NB4 (cell line): ENCODE measurements at regions not wholly inside any gene's neighbourhood (a gene's known extent, or its start where the extent isn't known, plus 50 kb on each side); places are given as distances from the start of the nearest gene placed in this dataset.

Source experiments
- DNase-seq: peaks from one replicate; pipeline ENCODE4 v3.0.0; 2010; ENCODE audit warnings: low read depth
- H3K4me3 ChIP-seq: one replicate; pipeline ENCODE4 v1.5.1; 2011; ENCODE audit warnings: mild to moderate bottlenecking, low read depth, low read length, moderate library complexity
- MYC ChIP-seq: IDR thresholded peaks from 2 replicates; pipeline ENCODE4 v1.6.1; 2011; ENCODE audit warnings: low read depth, low read length
- POLR2A ChIP-seq: IDR thresholded peaks from 2 replicates; pipeline ENCODE4 v1.6.1; 2011; ENCODE audit warnings: mild to moderate bottlenecking; ENCODE audit not compliant: insufficient read length; ENCODE audit errors: extremely low read depth
- TF ChIP-seq, protein P1 (sequence below): IDR thresholded peaks from one replicate; pipeline ENCODE4 v1.5.1; 2012; ENCODE audit warnings: low read depth, low read length
- TF ChIP-seq, protein P2 (sequence below): IDR thresholded peaks from 2 replicates; pipeline ENCODE4 v1.6.1; 2011; ENCODE audit warnings: low read depth, low read length

DNA sequence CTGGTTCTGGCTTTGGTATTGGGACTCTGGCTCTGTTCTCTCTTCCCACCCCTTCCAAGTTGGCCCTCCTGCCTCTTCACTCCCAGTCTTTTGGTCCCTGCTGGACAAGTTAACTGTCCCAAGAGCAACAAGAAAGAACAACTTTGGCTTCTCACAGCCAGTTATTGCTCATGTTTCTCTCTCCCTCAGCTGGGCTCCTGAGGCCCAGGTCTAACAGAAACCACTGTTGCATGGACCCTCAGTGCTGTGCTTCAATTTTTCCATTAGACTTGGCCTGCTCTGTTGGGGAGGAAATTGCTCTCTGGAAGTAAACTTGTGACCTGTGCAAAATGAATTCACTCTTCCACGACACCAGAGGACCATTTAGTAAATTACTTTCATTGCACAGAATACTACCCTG is 64.5 kb downstream of the CHST2 start:
- no peak overlapping the region for H3K4me3 ChIP-seq
- TF ChIP-seq, protein P1, sequence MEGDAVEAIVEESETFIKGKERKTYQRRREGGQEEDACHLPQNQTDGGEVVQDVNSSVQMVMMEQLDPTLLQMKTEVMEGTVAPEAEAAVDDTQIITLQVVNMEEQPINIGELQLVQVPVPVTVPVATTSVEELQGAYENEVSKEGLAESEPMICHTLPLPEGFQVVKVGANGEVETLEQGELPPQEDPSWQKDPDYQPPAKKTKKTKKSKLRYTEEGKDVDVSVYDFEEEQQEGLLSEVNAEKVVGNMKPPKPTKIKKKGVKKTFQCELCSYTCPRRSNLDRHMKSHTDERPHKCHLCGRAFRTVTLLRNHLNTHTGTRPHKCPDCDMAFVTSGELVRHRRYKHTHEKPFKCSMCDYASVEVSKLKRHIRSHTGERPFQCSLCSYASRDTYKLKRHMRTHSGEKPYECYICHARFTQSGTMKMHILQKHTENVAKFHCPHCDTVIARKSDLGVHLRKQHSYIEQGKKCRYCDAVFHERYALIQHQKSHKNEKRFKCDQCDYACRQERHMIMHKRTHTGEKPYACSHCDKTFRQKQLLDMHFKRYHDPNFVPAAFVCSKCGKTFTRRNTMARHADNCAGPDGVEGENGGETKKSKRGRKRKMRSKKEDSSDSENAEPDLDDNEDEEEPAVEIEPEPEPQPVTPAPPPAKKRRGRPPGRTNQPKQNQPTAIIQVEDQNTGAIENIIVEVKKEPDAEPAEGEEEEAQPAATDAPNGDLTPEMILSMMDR, result no peak
- TF ChIP-seq, protein P2, sequence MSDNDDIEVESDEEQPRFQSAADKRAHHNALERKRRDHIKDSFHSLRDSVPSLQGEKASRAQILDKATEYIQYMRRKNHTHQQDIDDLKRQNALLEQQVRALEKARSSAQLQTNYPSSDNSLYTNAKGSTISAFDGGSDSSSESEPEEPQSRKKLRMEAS, result no peak
- TF ChIP-seq MYC, result no peak
- no peak for DNase-seq

DNA sequence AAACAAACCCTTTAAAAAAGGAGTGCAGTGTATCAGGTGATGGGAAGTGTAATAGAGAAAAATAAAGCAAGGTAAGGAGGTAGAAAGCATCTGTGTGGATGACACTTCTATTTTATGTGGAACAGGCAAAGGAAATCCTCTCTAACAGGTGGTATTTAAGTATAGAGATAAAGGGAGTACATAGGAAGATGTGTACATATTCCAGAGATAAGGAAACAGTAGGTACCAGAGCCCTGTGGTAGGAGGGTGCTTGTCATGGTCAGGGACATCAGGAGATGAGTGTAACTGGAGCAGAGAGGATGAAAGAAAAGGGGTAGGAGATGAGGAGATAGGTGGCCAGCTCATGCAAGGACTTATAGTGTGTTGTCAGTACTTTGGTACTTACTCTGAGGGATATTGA is 65.8 kb downstream of the CHST2 start:
- no peak for DNase-seq
- H3K4me3 ChIP-seq, result no peak overlapping the region
- no peak for TF ChIP-seq POLR2A
- TF ChIP-seq, protein P2, result no peak
- TF ChIP-seq, protein P1, result no peak
- TF ChIP-seq MYC, result no peak

DNA sequence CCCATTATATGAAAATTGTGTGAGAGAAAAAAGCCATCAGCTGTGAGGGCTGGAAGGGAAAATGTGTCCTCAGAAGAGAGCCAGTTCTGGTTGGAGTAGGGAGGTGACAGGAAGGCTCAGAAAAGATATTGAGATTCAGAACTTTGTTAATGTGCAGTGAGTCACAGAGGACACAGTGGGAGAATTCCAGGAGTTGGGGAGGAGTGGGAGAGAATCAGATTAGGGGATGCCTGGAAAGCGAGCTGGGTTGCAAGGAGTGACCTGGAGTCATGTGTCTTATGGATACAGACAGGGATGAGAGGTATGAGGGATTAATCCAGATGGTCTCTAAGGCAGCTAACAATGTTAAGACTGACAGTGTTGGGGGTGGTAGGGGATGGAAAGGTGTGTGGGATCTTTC is 67.5 kb downstream of the CHST2 start:
- H3K4me3 ChIP-seq, result no peak overlapping the region
- no peak for DNase-seq
- TF ChIP-seq, protein P2, result no peak
- TF ChIP-seq MYC (no peak), POLR2A (no peak)
- TF ChIP-seq, protein P1, result no peak

DNA sequence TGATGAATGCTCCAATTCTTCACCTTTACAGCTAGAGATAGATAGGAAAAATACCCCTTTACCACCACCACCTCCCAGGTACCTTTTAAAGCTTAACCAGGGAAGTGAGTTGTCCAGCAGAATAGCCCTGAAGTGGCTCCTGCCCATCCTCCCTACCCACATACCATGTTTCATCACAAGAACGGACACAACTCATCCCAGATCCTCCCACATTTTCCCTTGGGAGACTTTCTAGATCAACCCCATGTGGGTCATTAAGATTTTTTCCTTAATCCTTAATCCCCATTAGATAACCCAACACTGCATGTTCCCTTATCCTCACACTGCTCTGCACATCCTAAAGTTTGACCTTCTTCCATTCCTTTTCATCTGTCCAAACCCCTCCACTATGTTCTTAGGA is 69.3 kb downstream of the CHST2 start:
- TF ChIP-seq POLR2A, result no peak
- TF ChIP-seq, protein P1, result no peak
- no peak for TF ChIP-seq MYC
- TF ChIP-seq, protein P2, result no peak
- DNase-seq, result no peak
- no peak overlapping the region for H3K4me3 ChIP-seq

DNA sequence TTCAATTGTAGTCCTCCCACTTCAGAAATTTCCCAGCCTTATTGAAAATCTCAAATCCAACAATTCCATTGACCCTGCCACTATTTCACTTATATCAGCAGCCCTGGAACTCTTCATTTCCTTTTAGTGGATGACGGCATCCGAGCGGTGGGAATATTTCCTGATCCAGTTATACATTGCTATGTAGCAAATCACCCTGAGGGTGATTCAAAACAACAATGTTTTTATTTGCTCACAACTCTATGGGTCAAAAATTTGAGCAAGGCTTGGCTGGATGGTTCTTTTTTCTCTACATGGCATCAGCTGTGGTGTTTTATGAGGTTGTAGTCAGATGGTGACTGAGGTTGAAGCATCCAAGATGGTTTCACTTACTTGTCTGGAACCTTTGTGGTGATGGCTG is 70.5 kb downstream of the CHST2 start:
- TF ChIP-seq, protein P1, result no peak
- TF ChIP-seq MYC (no peak), POLR2A (no peak)
- TF ChIP-seq, protein P2, result no peak
- no peak overlapping the region for H3K4me3 ChIP-seq
- DNase-seq, result no peak

DNA sequence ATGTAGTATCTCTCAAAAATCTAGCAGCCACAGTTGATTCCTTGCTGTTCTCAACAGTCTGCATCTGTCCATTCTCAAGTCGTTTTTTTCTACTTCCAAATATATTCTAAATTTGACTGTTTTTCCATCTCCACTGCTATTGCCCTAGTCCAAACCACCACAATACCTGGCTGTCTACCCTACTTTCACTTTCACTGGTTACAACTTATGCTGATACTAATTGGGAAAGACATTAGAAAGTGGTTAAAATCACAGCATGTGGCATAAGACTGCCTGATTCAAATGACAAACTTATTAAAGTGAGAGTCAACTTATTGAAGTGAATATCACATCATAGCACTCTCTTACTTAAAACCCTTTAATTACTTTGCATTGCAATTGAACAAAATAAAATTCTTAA is 72.6 kb downstream of the CHST2 start:
- H3K4me3 ChIP-seq, result no peak overlapping the region
- TF ChIP-seq, protein P1, result no peak
- TF ChIP-seq MYC (no peak), POLR2A (no peak)
- TF ChIP-seq, protein P2, result no peak
- DNase-seq, result no peak
